NCI-H1417 (cell line): ENCODE measurements at regions not wholly inside any gene's neighbourhood (a gene's known extent, or its start where the extent isn't known, plus 50 kb on each side); places are given as distances from the start of the nearest gene placed in this dataset.

Experiments used
- DNase-seq, 3 experiments: peaks; one replicate each; lab custom pipeline; 2025; lab: John Stamatoyannopoulos, UW

DNA sequence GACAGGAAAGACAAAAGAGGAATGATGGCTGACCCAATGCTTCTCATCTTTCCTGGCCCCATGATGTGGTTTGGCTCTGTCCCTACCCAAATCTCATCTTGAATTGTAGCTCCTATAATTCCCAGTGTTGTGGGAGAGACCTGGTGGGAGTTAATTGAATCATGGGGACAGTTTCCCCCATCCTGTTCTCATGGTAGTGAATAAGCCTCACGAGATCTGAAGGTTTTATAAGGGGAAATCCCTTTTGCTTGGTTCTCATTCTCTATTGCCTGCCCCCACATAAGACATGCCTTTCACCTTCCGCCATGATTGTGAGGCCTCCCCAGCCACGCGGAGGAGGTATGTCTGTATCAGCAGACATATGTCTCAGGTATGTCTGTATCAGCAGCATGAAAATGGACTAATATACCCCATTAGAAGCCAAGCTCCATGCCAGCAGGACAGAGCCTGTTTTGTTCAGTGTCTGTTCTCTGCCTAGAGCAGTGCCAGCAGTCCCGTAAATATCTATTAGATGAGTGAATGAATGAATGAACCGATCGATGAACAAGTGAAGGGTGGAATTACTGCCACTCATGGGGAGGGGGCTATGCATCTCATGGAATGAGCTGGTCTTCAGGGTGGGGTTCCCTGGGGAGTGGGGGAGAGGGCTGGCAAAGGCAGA is 304.4 kb downstream of the SOX9 start:
- no peak for DNase-seq

DNA sequence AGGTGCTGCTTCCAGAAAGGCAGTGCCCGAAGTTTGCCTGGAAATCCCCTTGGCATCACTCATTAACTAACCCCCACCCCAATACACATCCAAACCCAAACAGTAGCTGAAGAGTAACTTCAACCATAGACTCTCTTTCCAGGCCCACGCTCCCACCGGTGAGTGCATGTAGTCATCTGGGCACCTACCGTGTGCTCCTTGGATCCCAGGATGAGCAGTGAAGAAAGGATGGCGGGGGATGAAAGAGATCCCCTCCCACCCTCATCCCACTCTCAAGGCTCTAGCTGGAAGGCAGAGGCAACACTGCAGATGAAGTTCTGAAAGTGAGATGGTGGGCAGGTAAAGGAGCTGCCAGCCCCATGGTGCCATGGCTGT is 305.0 kb downstream of the SOX9 start:
- no peak for DNase-seq

GRCh38 chr17:72426321-72426720 is 305.5 kb downstream of the SOX9 start:
- DNase-seq = no peak

DNA sequence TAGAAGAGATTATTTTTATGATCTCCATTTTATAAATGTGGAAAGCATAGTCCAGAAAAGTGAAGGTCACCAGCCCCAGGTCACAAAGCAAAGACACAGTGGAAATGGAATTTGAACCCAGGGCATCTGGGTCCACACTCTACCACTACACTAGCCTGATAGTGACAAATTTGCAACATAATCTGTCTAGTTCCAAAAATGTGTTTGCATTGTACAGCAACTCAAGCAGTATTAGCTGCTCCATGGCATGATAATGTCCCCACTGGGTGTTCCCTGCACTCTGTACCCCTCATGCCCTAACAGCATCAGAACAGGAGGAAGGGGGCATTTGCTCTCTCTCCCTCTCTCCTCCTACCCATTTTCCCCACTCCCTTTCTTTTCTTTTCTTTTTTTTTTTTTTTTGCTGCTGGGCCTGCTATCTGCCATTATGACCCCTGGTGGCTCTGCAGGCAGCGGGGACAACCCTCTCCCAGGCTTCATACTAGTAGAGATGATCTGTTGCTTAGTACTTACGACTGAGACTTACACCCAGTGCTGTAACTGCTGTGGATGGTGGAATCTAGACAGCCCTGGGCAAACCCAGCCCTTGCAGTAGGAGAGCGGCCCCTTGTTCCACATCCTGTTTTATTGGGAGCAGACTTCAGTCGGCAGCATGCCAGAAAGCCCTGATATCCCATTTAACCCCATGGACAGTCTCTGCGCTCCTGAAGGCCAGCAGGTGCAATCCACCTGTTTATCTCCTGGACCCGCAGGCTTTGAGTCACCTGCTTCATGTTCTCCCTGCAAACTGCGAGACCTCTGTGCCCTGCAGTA is 306.3 kb downstream of the SOX9 start:
- DNase-seq = peak in 2 of 3 experiments; percentile 35 to 72

- DNase-seq = no peak
Observed at GRCh38 chr17:72427761-72428109, 306.9 kb downstream of the SOX9 start.

DNA sequence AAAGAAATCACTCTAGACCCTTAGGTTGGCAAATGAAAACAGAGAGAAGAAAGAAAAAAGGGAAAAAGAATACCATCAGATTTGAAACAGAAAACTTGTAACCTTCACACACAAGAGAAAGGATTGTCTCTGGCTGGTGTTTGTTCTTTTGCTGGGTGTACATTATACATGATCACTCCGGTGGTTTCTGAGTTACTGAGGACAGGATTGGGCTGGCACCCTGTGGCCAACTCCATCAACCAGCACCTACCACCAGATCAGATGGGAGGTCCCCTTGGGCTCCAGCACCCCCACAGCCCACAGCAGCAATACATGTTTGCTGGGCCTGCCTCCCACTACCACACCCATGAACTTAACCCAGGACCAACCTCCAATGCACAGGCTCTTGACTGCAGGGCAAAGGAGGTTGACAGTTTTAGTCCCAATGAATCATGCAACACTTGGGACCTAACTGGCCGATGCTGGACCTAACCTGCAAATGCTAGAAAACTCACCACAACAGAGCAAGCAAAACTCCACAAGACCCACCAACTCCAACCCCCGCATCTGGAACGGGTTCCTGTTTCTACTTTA is 308.3 kb downstream of the SOX9 start:
- DNase-seq = no peak

GRCh38 chr17:72430611-72431432 is 310.0 kb downstream of the SOX9 start:
- DNase-seq = no peak

DNA sequence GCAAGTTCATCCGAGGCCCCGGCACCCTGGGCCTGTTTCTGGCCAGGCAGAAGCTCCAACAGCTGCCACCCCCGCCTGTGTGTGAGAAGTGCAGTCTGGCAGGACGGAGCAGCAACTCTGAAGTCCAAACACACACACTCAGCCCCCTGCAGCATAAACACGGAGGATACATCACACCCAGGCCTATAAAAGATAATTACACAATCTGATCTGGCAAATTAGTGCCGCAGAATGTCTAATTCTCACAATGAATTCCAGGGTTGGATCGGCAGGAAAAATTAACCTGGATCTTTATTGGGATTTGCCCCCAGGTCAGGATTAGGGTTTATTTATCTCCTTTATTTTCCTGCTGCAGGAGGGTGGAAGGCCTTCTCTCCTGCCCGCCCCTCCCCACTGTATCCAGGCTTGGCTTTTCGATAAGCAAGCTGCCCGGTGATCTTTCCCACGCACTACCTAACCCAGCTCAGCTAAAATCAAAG is 311.4 kb downstream of the SOX9 start:
- DNase-seq = peak in 2 of 3 experiments; percentile 41 to 81

DNA sequence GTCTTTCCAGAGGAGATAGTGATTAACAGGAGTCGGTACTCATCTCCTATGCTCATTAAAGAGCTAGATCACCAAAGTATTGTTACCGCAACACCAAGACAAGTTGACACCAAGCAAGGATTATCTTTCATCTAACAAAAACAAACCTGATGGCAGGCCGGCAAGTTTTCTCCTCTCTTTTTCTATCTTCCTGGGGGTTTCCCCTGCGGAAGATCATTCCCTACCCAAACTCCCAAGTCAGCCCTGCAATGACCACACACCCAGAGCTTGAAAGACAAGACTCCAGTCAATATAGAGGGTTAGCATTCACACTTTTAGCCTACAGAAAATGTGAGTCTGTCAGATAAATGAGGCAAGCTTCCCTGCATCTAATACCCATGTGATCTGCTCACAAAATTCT is 312.1 kb downstream of the SOX9 start:
- DNase-seq = no peak

- no peak for DNase-seq
Observed at GRCh38 chr17:72433797-72434196, 313.0 kb downstream of the SOX9 start.

- no peak for DNase-seq
Observed at GRCh38 chr17:72434581-72434980, 313.8 kb downstream of the SOX9 start.

DNA sequence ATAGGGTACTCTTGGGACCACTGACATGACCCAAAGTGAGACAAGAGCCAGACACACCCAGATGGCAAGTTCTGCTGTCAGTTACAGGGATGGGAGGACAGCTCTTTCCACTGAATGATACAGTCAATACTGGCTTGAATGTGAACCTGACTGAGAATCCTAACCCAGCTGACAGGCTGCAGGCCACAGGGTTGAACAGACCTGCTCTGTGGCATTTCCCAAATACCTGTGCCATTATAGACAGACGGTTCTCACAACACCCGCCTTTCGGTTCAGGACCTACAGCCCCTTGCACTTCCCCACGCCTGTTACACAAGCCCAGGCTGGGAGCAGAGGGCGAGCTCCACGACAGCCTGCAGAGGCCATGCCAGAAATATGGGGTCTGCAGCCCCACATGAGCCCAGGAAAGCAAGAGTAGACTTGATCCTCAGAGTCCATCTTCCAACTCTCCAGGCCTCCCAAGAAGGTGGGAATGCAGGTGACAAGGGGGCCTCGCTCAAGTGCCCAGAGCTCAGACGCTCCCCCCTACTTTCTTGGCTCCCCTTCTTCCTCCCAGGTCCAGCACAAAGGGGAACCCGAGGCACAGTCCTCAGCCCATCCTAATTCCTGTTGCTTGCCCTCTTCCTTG is 314.3 kb downstream of the SOX9 start:
- DNase-seq = no peak

GRCh38 chr17:72438783-72439182 is 318.0 kb downstream of the SOX9 start:
- no peak for DNase-seq

DNA sequence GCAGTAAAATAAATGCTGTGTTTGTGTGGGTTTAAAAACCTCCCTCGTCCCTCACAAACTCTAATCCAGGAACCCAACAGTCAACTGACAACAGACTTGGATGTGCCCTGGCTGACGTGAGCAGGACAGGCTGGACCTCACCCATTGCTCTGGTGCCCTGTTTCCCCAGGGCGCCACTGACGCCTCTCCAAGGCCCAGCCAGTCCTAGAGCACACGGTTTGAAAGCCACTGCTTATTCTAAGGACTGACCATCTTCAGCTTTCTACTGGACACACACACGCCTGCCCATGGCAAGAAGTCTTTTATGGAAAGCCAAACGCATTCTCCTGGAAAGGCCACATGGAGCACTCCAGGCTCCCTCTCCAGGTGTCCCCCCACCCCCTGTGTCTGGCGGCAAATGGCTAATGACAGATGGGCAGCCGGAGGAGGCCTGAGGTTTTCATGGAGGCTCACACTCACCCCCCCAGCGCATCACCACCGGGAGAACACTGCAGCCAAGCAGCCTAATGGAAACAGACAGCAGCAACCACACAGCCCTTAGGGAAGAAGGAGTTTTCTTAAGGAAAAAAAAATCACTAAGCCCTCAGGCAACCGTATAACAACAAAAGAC is 319.2 kb downstream of the SOX9 start:
- DNase-seq = no peak

GRCh38 chr17:72440961-72441360 is 320.1 kb downstream of the SOX9 start:
- DNase-seq = no peak

DNA sequence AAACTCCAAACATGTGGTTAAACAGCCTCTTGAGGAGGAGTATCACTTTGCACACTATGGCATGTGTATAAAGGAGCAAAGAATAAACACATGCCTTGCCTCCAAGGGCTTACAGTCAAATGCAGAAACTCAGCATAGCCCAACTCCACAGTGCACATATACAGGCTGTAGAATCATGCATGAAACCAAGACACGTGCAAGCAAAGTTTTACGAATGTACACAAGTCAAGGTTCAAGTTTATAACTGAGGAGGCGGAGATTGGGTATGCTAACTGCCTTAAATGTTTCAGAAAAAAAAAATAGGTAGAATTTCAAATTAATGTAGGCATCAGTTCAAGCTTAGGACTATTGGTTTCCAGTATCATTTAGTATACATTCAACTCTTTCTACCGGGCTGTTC is 321.1 kb downstream of the SOX9 start:
- no peak for DNase-seq

- no peak for DNase-seq
Observed at GRCh38 chr17:72444517-72445054, 323.8 kb downstream of the SOX9 start.

DNA sequence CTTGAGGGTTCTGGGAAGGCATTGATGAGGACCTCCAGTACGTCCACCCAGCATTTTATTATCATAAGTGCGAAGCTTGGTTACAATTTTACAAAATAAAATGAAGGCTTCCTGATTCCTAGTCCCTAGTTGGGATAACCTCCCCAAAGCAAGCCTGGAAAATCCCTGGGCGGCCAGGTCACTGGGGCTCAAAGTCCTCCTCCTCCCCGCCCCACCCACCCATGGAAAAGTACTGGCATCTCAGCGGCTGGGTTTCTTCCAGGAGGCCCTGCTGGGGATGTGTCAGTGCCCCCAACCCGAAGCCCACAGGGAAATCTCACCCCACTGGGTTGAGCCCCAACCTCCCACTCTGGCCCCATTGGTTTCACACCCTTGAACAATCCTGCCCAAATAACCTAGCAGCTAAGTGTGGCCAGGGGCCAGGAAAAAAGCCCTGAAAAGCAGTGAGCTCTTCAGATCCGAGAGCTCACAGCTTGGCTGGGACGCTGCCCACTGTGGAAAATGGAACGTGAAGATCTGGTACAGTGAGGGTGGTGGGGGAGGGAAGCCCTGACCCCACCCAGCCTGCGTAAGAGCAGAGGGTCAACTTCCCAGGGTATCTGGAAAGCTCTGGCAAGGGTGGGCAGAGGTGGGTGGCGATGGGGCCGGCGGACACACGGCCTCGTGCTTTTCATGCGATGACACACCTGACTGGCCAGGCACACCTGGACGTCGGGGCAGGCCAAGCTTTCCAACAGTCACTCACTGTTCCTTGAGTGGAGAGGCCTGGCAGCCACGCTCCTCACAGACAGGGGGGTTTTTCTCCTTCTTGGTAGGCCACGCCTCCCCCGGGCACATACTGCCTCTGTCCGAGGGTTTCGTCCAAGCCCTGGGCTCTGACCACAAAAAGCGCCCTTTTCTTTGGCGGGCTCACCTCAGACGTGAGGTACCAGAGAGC is 324.5 kb downstream of the SOX9 start:
- no peak for DNase-seq

DNA sequence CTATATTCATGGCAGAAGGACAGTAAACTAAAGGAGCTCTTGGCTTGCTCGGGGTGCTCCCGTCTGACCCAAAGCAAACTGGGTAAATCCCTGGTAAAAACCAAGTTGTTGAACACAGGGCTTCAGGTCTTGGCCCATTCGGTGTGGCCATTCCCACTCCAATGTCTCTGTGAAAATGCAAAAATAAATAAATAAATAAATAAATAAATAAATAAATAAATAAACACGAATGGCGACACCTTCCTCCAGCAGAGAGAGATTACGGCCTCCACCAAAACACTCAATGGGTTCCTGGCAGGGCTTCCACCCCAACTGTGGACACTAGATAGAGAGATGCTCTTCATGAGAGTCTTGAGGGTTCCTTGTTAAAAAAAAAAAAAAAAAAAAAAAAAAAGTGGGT is 325.3 kb downstream of the SOX9 start:
- DNase-seq = no peak
